Upper lobe of left lung (tissue), 4 donors: ENCODE measurements at regions not wholly inside any gene's neighbourhood (a gene's known extent, or its start where the extent isn't known, plus 50 kb on each side); places are given as distances from the start of the nearest gene placed in this dataset.

Experiments
- POLR2A ChIP-seq, 4 donors: fragments of 450-650 bp; IDR thresholded peaks; one replicate each; pipeline ENCODE4 v1.5.1; 2016 to 2017; ENCODE audit warnings: antibody characterized with exemption in 4 of 4, mild to moderate bottlenecking in 2 of 4
- TF ChIP-seq, protein P1 (sequence below), 6 experiments: fragments of 450-650 bp in 4 of 6; fragments of 200-600 bp in 2 of 6; sonication (generic) in 2 of 6; IDR thresholded peaks; one replicate each; pipeline ENCODE4 v1.5.1; 2016 to 2019; ENCODE audit warnings: antibody characterized with exemption in 6 of 6

DNA sequence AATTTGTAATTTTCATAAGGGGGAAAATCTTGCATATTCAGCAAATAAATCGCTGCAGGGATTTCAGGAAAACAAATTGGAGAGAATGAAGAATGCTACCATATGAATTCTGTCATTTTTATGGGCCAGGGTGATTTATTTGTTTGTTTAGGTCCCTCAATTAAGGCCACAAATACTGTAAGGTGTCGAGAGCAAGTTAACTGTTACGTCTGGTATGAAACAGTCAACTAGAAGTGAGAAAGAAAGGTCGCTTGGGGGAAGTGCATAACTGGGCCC, 166.9 kb upstream of the TSHZ2 start:
- TF ChIP-seq, protein P1, sequence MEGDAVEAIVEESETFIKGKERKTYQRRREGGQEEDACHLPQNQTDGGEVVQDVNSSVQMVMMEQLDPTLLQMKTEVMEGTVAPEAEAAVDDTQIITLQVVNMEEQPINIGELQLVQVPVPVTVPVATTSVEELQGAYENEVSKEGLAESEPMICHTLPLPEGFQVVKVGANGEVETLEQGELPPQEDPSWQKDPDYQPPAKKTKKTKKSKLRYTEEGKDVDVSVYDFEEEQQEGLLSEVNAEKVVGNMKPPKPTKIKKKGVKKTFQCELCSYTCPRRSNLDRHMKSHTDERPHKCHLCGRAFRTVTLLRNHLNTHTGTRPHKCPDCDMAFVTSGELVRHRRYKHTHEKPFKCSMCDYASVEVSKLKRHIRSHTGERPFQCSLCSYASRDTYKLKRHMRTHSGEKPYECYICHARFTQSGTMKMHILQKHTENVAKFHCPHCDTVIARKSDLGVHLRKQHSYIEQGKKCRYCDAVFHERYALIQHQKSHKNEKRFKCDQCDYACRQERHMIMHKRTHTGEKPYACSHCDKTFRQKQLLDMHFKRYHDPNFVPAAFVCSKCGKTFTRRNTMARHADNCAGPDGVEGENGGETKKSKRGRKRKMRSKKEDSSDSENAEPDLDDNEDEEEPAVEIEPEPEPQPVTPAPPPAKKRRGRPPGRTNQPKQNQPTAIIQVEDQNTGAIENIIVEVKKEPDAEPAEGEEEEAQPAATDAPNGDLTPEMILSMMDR (IDR thresholded peaks at IDR 0.05), result no peak
- no peak for TF ChIP-seq POLR2A (IDR thresholded peaks at IDR 0.05)
